Testis (tissue), 2 donors: ENCODE measurements at regions not wholly inside any gene's neighbourhood (a gene's known extent, or its start where the extent isn't known, plus 50 kb on each side); places are given as distances from the start of the nearest gene placed in this dataset.
"Not testable (repeated sequence)": the region's sequence is repeated elsewhere in the genome, so short reads cannot be mapped to it uniquely, and the experiment has no call there.

Source experiments
- DNase-seq: peaks from one replicate; pipeline ENCODE4 v3.0.0-alpha.2; 2019
- H3K27ac ChIP-seq, 2 donors: fragments of 200-600 bp; sonication (generic); one replicate each; pipeline ENCODE4 v1.5.1; 2019
- H3K27me3 ChIP-seq: fragments of 200-600 bp; sonication (generic); one replicate; pipeline ENCODE4 v1.5.1; 2019
- H3K36me3 ChIP-seq: fragments of 200-600 bp; sonication (generic); one replicate; pipeline ENCODE4 v1.5.1; 2017; ENCODE audit warnings: low read depth; ENCODE audit errors: missing control alignments
- H3K4me1 ChIP-seq: fragments of 200-600 bp; sonication (generic); one replicate; pipeline ENCODE4 v1.5.1; 2019
- H3K4me3 ChIP-seq, 2 donors: fragments of 200-600 bp; sonication (generic); one replicate each; pipeline ENCODE4 v1.5.1; 2017 to 2019
- H3K9me3 ChIP-seq: fragments of 200-600 bp; sonication (generic); one replicate; pipeline ENCODE4 v1.5.1; 2017
- CTCF ChIP-seq, 3 experiments: fragments of 450-650 bp in 2 of 3; fragments of 200-600 bp in 1 of 3; sonication (generic) in 1 of 3; IDR thresholded peaks; one replicate each; pipeline ENCODE4 v1.5.1; 2016 to 2019; ENCODE audit warnings: antibody characterized with exemption in 3 of 3, mild to moderate bottlenecking in 2 of 3, moderate library complexity in 1 of 3
- POLR2A ChIP-seq: fragments of 450-650 bp; IDR thresholded peaks from one replicate; pipeline ENCODE4 v1.6.1; 2017; ENCODE audit warnings: antibody characterized with exemption, mild to moderate bottlenecking, moderate library complexity
- WGBS, 2 donors: methylation state at CpG; one replicate each; pipeline ENCODE4 v1.1.5; 2018; 5-methylcytosine and 5-hydroxymethylcytosine counted together
- intact Hi-C: fragments of 100-400 bp; cut with DNase I; formaldehyde crosslinking; loops from one replicate; pipeline ENCODE4 v1.15.1; 2023; ENCODE audit warnings: low total_unique reads

- Histone ChIP-seq H3K4me3 (no peak overlapping the region), H3K27me3 (no peaks in the 10 kb centered on the region), H3K36me3 (no peaks in the 10 kb centered on the region), H3K9me3 (no peaks in the 10 kb centered on the region), H3K27ac (no peak overlapping the region), H3K4me1 (no peaks in the 10 kb centered on the region)
- intact Hi-C loops, result no loop called here
- TF ChIP-seq POLR2A, result no peak
- TF ChIP-seq CTCF (IDR thresholded peaks at IDR 0.05), result no peak
- DNase-seq, result no peak
Measured at GRCh38 chr4:186857793-186858192, 134.1 kb upstream of the FAT1 start.

- Histone ChIP-seq H3K27ac (no peak overlapping the region), H3K4me1 (no peaks in the 10 kb centered on the region), H3K36me3 (no peaks in the 10 kb centered on the region), H3K27me3 (no peaks in the 10 kb centered on the region), H3K9me3 (no peaks in the 10 kb centered on the region), H3K4me3 (no peak overlapping the region)
- intact Hi-C loops, result no loop called here
- TF ChIP-seq CTCF (IDR thresholded peaks at IDR 0.05) (no peak), POLR2A (no peak)
- no peak for DNase-seq
- WGBS, 2 donors, result 77 to 85% methylated on average over 1 of the region's 1 CpG
Measured at GRCh38 chr4:186858355-186858754, 134.7 kb upstream of the FAT1 start.

GRCh38 chr4:186859420-186859819 lies 135.8 kb upstream of the FAT1 start:
- intact Hi-C loops, result no loop called here
- TF ChIP-seq POLR2A (no peak), CTCF (IDR thresholded peaks at IDR 0.05) (no peak)
- WGBS, 2 donors, result 80 to 86% methylated on average over 1 of the region's 1 CpG

GRCh38 chr4:186861317-186861716 lies 137.7 kb upstream of the FAT1 start:
- Histone ChIP-seq H3K4me3 (no peak overlapping the region), H3K27ac (no peak overlapping the region), H3K27me3 (no peaks in the 10 kb centered on the region), H3K36me3 (no peaks in the 10 kb centered on the region), H3K9me3 (no peaks in the 10 kb centered on the region), H3K4me1 (no peaks in the 10 kb centered on the region)
- no peak for TF ChIP-seq POLR2A
- no peak for TF ChIP-seq CTCF (IDR thresholded peaks at IDR 0.05)
- intact Hi-C loops, result no loop called here
- no peak for DNase-seq

More at GRCh38 chr4:186859420-186859819, 135.8 kb upstream of the FAT1 start:
- Histone ChIP-seq H3K36me3 (no peaks in the 10 kb centered on the region), H3K4me1 (no peaks in the 10 kb centered on the region), H3K4me3 (no peak overlapping the region), H3K27me3 (no peaks in the 10 kb centered on the region), H3K9me3 (no peaks in the 10 kb centered on the region), H3K27ac (no peak overlapping the region)
- no peak for DNase-seq

GRCh38 chr4:186871856-186872255 lies 148.2 kb upstream of the FAT1 start:
- Histone ChIP-seq H3K9me3 (no peaks in the 10 kb centered on the region), H3K4me3 (no peak overlapping the region), H3K27ac (no peak overlapping the region), H3K27me3 (no peaks in the 10 kb centered on the region), H3K4me1 (no peaks in the 10 kb centered on the region), H3K36me3 (no peaks in the 10 kb centered on the region)
- intact Hi-C loops, result no loop called here
- TF ChIP-seq POLR2A, result no peak
- no peak for TF ChIP-seq CTCF (IDR thresholded peaks at IDR 0.05)
- 93 to 100% methylated on average over 3 of the region's 3 CpGs for WGBS, 2 donors
- no peak for DNase-seq

GRCh38 chr4:186873095-186873494 lies 149.4 kb upstream of the FAT1 start:
- H3K9me3 ChIP-seq, intact Hi-C loops: not testable (repeated sequence)
- WGBS, 2 donors, result 90 to 91% methylated on average over 1 of the region's 1 CpG

More at GRCh38 chr4:186873095-186873494, 149.4 kb upstream of the FAT1 start:
- not testable (repeated sequence) for H3K4me1 ChIP-seq, H3K36me3 ChIP-seq, H3K4me3 ChIP-seq, H3K27me3 ChIP-seq, DNase-seq, H3K27ac ChIP-seq
